ENCODE measurements at regions not wholly inside any gene's neighbourhood (a gene's known extent, or its start where the extent isn't known, plus 50 kb on each side); places are given as distances from the start of the nearest gene placed in this dataset.

- H3K4me1 ChIP-seq (ENCODE audit: low read length): no peaks in the 10 kb centered on the region
- no peaks in the 10 kb centered on the region for H3F3A ChIP-seq (ENCODE audit: insufficient read depth, low read length)
- no peak overlapping the region for H3K27ac ChIP-seq (ENCODE audit: low read length)
- no peak overlapping the region for H3K9ac ChIP-seq (ENCODE audit: low read length)
- no peaks in the 10 kb centered on the region for H4K20me1 ChIP-seq (ENCODE audit: insufficient read depth, low read length)
- peaks cover 8% of the 10 kb centered on the region; the same call in 1 of the 2 replicates for H3K27me3 ChIP-seq (replicated peaks; ENCODE audit: insufficient read depth, low read length)
- DNase-seq: no peak
- no peaks in the 10 kb centered on the region for H3K79me2 ChIP-seq (ENCODE audit: low read length)
- no peak overlapping the region for H2AFZ ChIP-seq (ENCODE audit: low read length)
- no peaks in the 10 kb centered on the region for H3K9me3 ChIP-seq (replicated peaks; ENCODE audit: insufficient read depth, low read length)
- no peak overlapping the region for H3K4me3 ChIP-seq (ENCODE audit: low read length)
- no peaks in the 10 kb centered on the region for H3K9me2 ChIP-seq (replicated peaks; ENCODE audit: insufficient read depth, low read length)
- no peak overlapping the region for H3K4me2 ChIP-seq (ENCODE audit: low read depth, low read length)
- TF ChIP-seq, protein P1, sequence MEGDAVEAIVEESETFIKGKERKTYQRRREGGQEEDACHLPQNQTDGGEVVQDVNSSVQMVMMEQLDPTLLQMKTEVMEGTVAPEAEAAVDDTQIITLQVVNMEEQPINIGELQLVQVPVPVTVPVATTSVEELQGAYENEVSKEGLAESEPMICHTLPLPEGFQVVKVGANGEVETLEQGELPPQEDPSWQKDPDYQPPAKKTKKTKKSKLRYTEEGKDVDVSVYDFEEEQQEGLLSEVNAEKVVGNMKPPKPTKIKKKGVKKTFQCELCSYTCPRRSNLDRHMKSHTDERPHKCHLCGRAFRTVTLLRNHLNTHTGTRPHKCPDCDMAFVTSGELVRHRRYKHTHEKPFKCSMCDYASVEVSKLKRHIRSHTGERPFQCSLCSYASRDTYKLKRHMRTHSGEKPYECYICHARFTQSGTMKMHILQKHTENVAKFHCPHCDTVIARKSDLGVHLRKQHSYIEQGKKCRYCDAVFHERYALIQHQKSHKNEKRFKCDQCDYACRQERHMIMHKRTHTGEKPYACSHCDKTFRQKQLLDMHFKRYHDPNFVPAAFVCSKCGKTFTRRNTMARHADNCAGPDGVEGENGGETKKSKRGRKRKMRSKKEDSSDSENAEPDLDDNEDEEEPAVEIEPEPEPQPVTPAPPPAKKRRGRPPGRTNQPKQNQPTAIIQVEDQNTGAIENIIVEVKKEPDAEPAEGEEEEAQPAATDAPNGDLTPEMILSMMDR (IDR thresholded peaks at IDR 0.05; ENCODE audit: low read length): no peak
- no peak for TF ChIP-seq EZH2 (optimal IDR thresholded peaks at IDR 0.05; ENCODE audit: low read depth, low read length)
- TF ChIP-seq EZH2phosphoT487 (IDR thresholded peaks at IDR 0.05; ENCODE audit: low read length): no peak
- no peaks in the 10 kb centered on the region for H3K36me3 ChIP-seq (replicated peaks; ENCODE audit: insufficient read depth, low read length)
Measured at GRCh38 chr2:238995634-238996033, 147.7 kb downstream of the TWIST2 start.

- Histone ChIP-seq H2AFZ (ENCODE audit: low read length) (no peak overlapping the region), H3K27ac (ENCODE audit: low read length) (no peak overlapping the region), H3K4me2 (ENCODE audit: low read depth, low read length) (no peak overlapping the region), H3K9ac (ENCODE audit: low read length) (no peak overlapping the region), H3K9me3 (replicated peaks; ENCODE audit: insufficient read depth, low read length) (no peaks in the 10 kb centered on the region), H3F3A (ENCODE audit: insufficient read depth, low read length) (no peaks in the 10 kb centered on the region), H3K36me3 (replicated peaks; ENCODE audit: insufficient read depth, low read length) (no peaks in the 10 kb centered on the region), H4K20me1 (ENCODE audit: insufficient read depth, low read length) (no peaks in the 10 kb centered on the region), H3K4me3 (ENCODE audit: low read length) (no peak overlapping the region), H3K4me1 (ENCODE audit: low read length) (no peaks in the 10 kb centered on the region), H3K9me2 (replicated peaks; ENCODE audit: insufficient read depth, low read length) (no peaks in the 10 kb centered on the region), H3K79me2 (ENCODE audit: low read length) (no peaks in the 10 kb centered on the region), H3K27me3 (replicated peaks; ENCODE audit: insufficient read depth, low read length) (peaks cover 11% of the 10 kb centered on the region; the same call in 1 of the 2 replicates)
- no peak for TF ChIP-seq EZH2 (optimal IDR thresholded peaks at IDR 0.05; ENCODE audit: low read depth, low read length)
- TF ChIP-seq, protein P1 (IDR thresholded peaks at IDR 0.05; ENCODE audit: low read length): no peak
- TF ChIP-seq EZH2phosphoT487 (IDR thresholded peaks at IDR 0.05; ENCODE audit: low read length): no peak
- no peak for DNase-seq
Measured at GRCh38 chr2:238996331-238997136, 148.6 kb downstream of the TWIST2 start.

DNA sequence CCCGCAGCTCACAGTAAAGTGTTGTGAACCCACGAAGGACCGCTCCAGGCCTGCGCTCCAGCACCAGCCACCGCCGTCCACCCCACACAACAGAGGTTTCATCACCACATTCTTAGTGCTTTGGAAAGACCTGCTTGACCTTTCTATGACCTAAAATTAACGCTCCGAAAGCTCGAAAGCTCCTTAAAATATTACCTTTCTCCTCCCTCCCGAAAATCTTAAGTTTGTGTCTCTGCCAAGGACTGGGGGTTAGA, 149.2 kb downstream of the TWIST2 start:
- Histone ChIP-seq H2AFZ (ENCODE audit: low read length) (no peak overlapping the region), H3K9me2 (replicated peaks; ENCODE audit: insufficient read depth, low read length) (no peaks in the 10 kb centered on the region), H3K27me3 (replicated peaks; ENCODE audit: insufficient read depth, low read length) (peaks cover 16% of the 10 kb centered on the region; the same call in 1 of the 2 replicates), H3K9me3 (replicated peaks; ENCODE audit: insufficient read depth, low read length) (no peaks in the 10 kb centered on the region), H3K36me3 (replicated peaks; ENCODE audit: insufficient read depth, low read length) (no peaks in the 10 kb centered on the region), H3K9ac (ENCODE audit: low read length) (no peak overlapping the region), H3K4me1 (ENCODE audit: low read length) (no peaks in the 10 kb centered on the region), H3K79me2 (ENCODE audit: low read length) (no peaks in the 10 kb centered on the region), H4K20me1 (ENCODE audit: insufficient read depth, low read length) (no peaks in the 10 kb centered on the region), H3K4me3 (ENCODE audit: low read length) (no peak overlapping the region), H3F3A (ENCODE audit: insufficient read depth, low read length) (no peaks in the 10 kb centered on the region), H3K27ac (ENCODE audit: low read length) (no peak overlapping the region), H3K4me2 (ENCODE audit: low read depth, low read length) (no peak overlapping the region)
- no peak for TF ChIP-seq EZH2 (optimal IDR thresholded peaks at IDR 0.05; ENCODE audit: low read depth, low read length)
- TF ChIP-seq, protein P1 (IDR thresholded peaks at IDR 0.05; ENCODE audit: low read length): no peak
- no peak for TF ChIP-seq EZH2phosphoT487 (IDR thresholded peaks at IDR 0.05; ENCODE audit: low read length)
- no peak for DNase-seq

Measured in MM.1S (cell line).